A204.1 (cell line): ENCODE measurements at regions not wholly inside any gene's neighbourhood (a gene's known extent, or its start where the extent isn't known, plus 50 kb on each side); places are given as distances from the start of the nearest gene placed in this dataset.

Source experiments
- FAIRE-seq: peaks from 2 replicates; lab custom pipeline; 2012; peaks lifted over from hg19 to GRCh38; lab: Jason Lieb, UNC

DNA sequence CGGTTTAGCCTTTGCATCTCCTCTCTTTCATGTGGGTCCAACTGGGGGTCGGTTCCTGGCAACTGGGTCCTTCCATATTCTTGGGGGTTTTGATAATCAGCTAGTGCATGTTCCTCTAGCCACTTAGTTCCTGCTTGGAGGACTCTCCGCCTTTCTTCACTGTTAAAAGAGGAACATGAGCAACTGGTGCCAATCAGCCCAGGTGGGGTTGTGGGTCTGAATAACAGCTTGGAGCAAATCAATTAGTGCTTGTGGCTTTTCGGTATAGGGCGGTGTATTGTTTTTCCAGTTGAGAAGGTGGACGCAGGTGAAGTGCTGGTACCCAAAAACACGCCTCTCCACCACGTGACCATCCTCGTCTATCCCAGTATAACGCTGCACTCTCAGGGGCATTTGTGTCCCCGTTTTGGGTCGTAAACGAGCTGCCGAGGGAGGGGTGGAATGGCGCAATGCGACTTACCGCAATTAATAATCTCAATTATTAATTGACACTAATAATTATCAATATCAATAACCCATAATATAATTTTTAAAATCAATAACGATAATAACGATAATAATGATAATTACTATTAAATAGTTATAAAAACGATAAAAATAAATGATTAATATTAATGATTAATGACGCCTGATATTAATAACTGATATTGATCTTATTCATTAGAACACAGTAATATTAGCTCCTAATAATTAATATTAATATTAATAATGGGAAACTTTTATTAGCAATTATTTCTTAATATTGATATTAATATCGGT lies 51.9 kb upstream of the ALG1L2 start:
- peak; percentile 71 for FAIRE-seq
